Erythroblast (primary cell): ENCODE measurements at regions not wholly inside any gene's neighbourhood (a gene's known extent, or its start where the extent isn't known, plus 50 kb on each side); places are given as distances from the start of the nearest gene placed in this dataset.

Experiments
- DNase-seq, 2 experiments: peaks; one replicate each; lab custom pipeline; 2025; lab: John Stamatoyannopoulos, UW
- GATA1 ChIP-seq: IDR thresholded peaks from 2 replicates; pipeline ENCODE4 v1.6.1; 2011; ENCODE audit warnings: low read depth, mild to moderate bottlenecking, control low read depth, low read length, moderate library complexity
- POLR2A ChIP-seq: IDR thresholded peaks from 2 replicates; pipeline ENCODE4 v1.6.1; 2011; ENCODE audit warnings: mild to moderate bottlenecking, low read length

GRCh38 chr6:25083784-25084507, 148.2 kb upstream of the RIPOR2 start:
- DNase-seq, result no peak
- TF ChIP-seq POLR2A (no peak), GATA1 (no peak)

- DNase-seq, result no peak
- TF ChIP-seq GATA1 (no peak), POLR2A (no peak)
Observed at GRCh38 chr6:25084508-25084833, 148.7 kb upstream of the RIPOR2 start.

GRCh38 chr6:25085756-25086155, 150.0 kb upstream of the RIPOR2 start:
- peak; percentile 7 to 15 for DNase-seq
- TF ChIP-seq GATA1, result no peak
- TF ChIP-seq POLR2A, result no peak

GRCh38 chr6:25086500-25087091, 150.8 kb upstream of the RIPOR2 start:
- no peak for DNase-seq
- no peak for TF ChIP-seq POLR2A
- no peak for TF ChIP-seq GATA1

GRCh38 chr6:25088513-25088912, 152.8 kb upstream of the RIPOR2 start:
- no peak for DNase-seq
- TF ChIP-seq POLR2A, result no peak
- TF ChIP-seq GATA1, result no peak

- no peak for DNase-seq
- TF ChIP-seq POLR2A (no peak), GATA1 (no peak)
Observed at GRCh38 chr6:25089442-25089841, 153.7 kb upstream of the RIPOR2 start.

- TF ChIP-seq POLR2A, result no peak
- TF ChIP-seq GATA1, result no peak
- no peak for DNase-seq
Observed at GRCh38 chr6:25094726-25095125, 159.0 kb upstream of the RIPOR2 start.

GRCh38 chr6:25100288-25100687, 164.5 kb upstream of the RIPOR2 start:
- no peak for DNase-seq
- TF ChIP-seq POLR2A (no peak), GATA1 (no peak)

GRCh38 chr6:25103603-25104002, 167.8 kb upstream of the RIPOR2 start:
- TF ChIP-seq GATA1 (no peak), POLR2A (no peak)
- no peak for DNase-seq

- DNase-seq, result no peak
- TF ChIP-seq POLR2A (no peak), GATA1 (no peak)
Observed at GRCh38 chr6:25105070-25105925, 169.5 kb upstream of the RIPOR2 start.

- DNase-seq, result no peak
- no peak for TF ChIP-seq GATA1
- no peak for TF ChIP-seq POLR2A
Observed at GRCh38 chr6:25107218-25107617, 171.5 kb upstream of the RIPOR2 start.

- TF ChIP-seq POLR2A, result no peak
- no peak for DNase-seq
Observed at GRCh38 chr6:25111782-25112181, 167.4 kb upstream of the CARMIL1 start.

- DNase-seq, result no peak
- TF ChIP-seq POLR2A, result no peak
- TF ChIP-seq GATA1, result no peak
Observed at GRCh38 chr6:25112322-25112773, 166.8 kb upstream of the CARMIL1 start.

GRCh38 chr6:25113436-25113835, 165.7 kb upstream of the CARMIL1 start:
- DNase-seq, result no peak
- no peak for TF ChIP-seq GATA1
- TF ChIP-seq POLR2A, result no peak
